OCI-LY1 (cell line): ENCODE measurements at regions not wholly inside any gene's neighbourhood (a gene's known extent, or its start where the extent isn't known, plus 50 kb on each side); places are given as distances from the start of the nearest gene placed in this dataset.

Source experiments
- CTCF ChIP-seq: fragments of 200-600 bp; sonication (generic), shearing (Covaris generic); IDR thresholded peaks from 2 replicates; pipeline ENCODE4 v1.5.1; 2017; ENCODE audit warnings: mild to moderate bottlenecking, antibody characterized with exemption, low read length, moderate library complexity, mixed read lengths
- EZH2 ChIP-seq: fragments of 200-600 bp; sonication (generic), shearing (Covaris generic); IDR thresholded peaks from 2 replicates; pipeline ENCODE4 v1.8.0; 2017; ENCODE audit warnings: borderline replicate concordance, mixed run types, mild to moderate bottlenecking, antibody characterized with exemption, low read length, moderate library complexity, mixed read lengths

GRCh38 chr11:113574586-113574985, 99.4 kb upstream of the DRD2 start:
- TF ChIP-seq CTCF = no peak
- TF ChIP-seq EZH2 = no peak
